ENCODE measurements at regions not wholly inside any gene's neighbourhood (a gene's known extent, or its start where the extent isn't known, plus 50 kb on each side); places are given as distances from the start of the nearest gene placed in this dataset.

DNA sequence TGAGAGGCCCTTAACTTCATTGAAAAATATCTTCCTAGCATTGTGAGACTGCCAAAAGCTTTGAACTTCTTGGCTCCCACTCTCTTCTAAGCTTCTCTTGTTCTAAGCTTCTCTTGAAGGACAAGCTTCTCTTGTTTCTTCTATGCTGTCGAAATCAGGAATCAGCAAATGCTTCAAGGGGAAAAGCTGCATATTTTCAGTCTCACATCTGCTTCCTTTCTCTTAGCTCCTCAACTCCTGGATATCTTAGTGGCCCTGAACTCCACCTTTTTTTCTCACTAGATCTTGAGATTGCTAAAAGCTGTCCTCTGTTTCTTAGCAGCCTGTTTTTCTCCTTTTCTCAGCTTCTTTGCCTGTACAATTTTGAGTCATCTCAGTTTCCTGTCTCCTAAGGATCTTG, 73.0 kb downstream of the NEUROD6 start:
- Histone ChIP-seq H3K4me2 (replicated peaks; ENCODE audit: low read depth, low read length, poor library complexity, severe bottlenecking) (no peak overlapping the region), H3K4me1 (ENCODE audit: control insufficient read depth in 2 of 2, insufficient read depth in 2 of 2, low read length in 2 of 2) (no peaks in the 10 kb centered on the region), H3K4me3 (ENCODE audit: control extremely low read depth in 1 of 5, extremely low read depth in 1 of 5, insufficient read depth in 1 of 5, low read depth in 2 of 5, low read length in 4 of 5) (no peak overlapping the region), H2AFZ (ENCODE audit: insufficient read depth, low read depth, low read length, poor library complexity, severe bottlenecking) (no peak overlapping the region), H3K36me3 (replicated peaks in 1 of 2; ENCODE audit: control extremely low read depth in 1 of 2, control insufficient read depth in 1 of 2, extremely low read depth in 1 of 2, insufficient read depth in 2 of 2, low read length in 1 of 2) (no peaks in the 10 kb centered on the region), H3K9me3 (ENCODE audit: control extremely low read depth in 1 of 3, control insufficient read depth in 2 of 3, insufficient read depth in 1 of 3, low read length in 2 of 3) (no peaks in the 10 kb centered on the region), H3K27me3 (replicated peaks in 1 of 4; ENCODE audit: control extremely low read depth in 1 of 4, control insufficient read depth in 3 of 4, insufficient read depth in 4 of 4, low read length in 3 of 4) (no peaks in the 10 kb centered on the region), H3K9ac (ENCODE audit: low read length) (no peak overlapping the region), H3K79me2 (ENCODE audit: control insufficient read depth, insufficient read depth, low read length) (no peaks in the 10 kb centered on the region), H4K20me1 (ENCODE audit: control insufficient read depth, insufficient read depth, low read length, poor library complexity, severe bottlenecking) (no peaks in the 10 kb centered on the region), H3K27ac (ENCODE audit: low read length in 2 of 2) (no peak overlapping the region)
- no peaks in the 10 kb centered on the region for H3K9me3 Mint-ChIP-seq (ENCODE audit: insufficient read depth)
- H3K4me1 Mint-ChIP-seq, result no peaks in the 10 kb centered on the region
- DNase-seq (no peak), ATAC-seq (ENCODE audit: low read depth) (no peak)
- H3K27me3 Mint-ChIP-seq, result peaks cover 2% of the 10 kb centered on the region
- intact Hi-C loops (cut with micrococcal nuclease), result no loop called here
- WGBS (ENCODE audit: insufficient coverage), result 67% methylated on average over 1 of the region's 1 CpG
- no peak overlapping the region for H3K27ac Mint-ChIP-seq
- POLR2A ChIA-PET, result no interaction called here
- TF ChIP-seq, protein P1, sequence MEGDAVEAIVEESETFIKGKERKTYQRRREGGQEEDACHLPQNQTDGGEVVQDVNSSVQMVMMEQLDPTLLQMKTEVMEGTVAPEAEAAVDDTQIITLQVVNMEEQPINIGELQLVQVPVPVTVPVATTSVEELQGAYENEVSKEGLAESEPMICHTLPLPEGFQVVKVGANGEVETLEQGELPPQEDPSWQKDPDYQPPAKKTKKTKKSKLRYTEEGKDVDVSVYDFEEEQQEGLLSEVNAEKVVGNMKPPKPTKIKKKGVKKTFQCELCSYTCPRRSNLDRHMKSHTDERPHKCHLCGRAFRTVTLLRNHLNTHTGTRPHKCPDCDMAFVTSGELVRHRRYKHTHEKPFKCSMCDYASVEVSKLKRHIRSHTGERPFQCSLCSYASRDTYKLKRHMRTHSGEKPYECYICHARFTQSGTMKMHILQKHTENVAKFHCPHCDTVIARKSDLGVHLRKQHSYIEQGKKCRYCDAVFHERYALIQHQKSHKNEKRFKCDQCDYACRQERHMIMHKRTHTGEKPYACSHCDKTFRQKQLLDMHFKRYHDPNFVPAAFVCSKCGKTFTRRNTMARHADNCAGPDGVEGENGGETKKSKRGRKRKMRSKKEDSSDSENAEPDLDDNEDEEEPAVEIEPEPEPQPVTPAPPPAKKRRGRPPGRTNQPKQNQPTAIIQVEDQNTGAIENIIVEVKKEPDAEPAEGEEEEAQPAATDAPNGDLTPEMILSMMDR (IDR thresholded peaks at IDR 0.05), result no peak
- no peak for TF ChIP-seq EZH2 (IDR thresholded peaks at IDR 0.05; ENCODE audit: borderline replicate concordance, insufficient read depth, low read depth, low read length, poor library complexity, severe bottlenecking)
- CTCF ChIA-PET, result no interaction called here
- no peak overlapping the region for H3K4me3 Mint-ChIP-seq

DNA sequence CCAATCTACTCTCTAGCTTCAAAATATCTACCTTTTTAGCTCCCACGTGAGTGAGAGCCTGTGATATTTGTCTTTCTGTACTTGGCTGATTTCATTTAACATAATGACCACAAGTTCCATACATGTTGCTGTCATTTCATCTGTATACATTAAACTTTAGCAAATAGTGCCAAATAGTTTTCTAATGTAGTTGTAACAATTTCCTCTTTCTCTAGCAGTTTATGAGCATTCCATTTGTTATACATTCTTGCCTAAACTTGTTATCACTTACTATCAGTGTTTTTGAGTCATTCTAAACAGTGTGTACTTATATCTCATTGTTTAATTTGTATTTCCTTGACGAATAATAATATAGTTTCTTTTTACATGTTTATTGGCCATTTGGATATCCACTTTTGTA, 77.2 kb downstream of the NEUROD6 start:
- Histone ChIP-seq H3K27me3 (replicated peaks in 1 of 4; ENCODE audit: control extremely low read depth in 1 of 4, control insufficient read depth in 3 of 4, insufficient read depth in 4 of 4, low read length in 3 of 4) (no peaks in the 10 kb centered on the region), H3K4me2 (replicated peaks; ENCODE audit: low read depth, low read length, poor library complexity, severe bottlenecking) (no peak overlapping the region), H3K36me3 (replicated peaks in 1 of 2; ENCODE audit: control extremely low read depth in 1 of 2, control insufficient read depth in 1 of 2, extremely low read depth in 1 of 2, insufficient read depth in 2 of 2, low read length in 1 of 2) (no peaks in the 10 kb centered on the region), H3K79me2 (ENCODE audit: control insufficient read depth, insufficient read depth, low read length) (no peaks in the 10 kb centered on the region), H3K4me3 (ENCODE audit: control extremely low read depth in 1 of 5, extremely low read depth in 1 of 5, insufficient read depth in 1 of 5, low read depth in 2 of 5, low read length in 4 of 5) (no peak overlapping the region), H2AFZ (ENCODE audit: insufficient read depth, low read depth, low read length, poor library complexity, severe bottlenecking) (no peak overlapping the region), H3K27ac (ENCODE audit: low read length in 2 of 2) (no peak overlapping the region), H3K4me1 (ENCODE audit: control insufficient read depth in 2 of 2, insufficient read depth in 2 of 2, low read length in 2 of 2) (no peaks in the 10 kb centered on the region), H3K9ac (ENCODE audit: low read length) (no peak overlapping the region), H4K20me1 (ENCODE audit: control insufficient read depth, insufficient read depth, low read length, poor library complexity, severe bottlenecking) (no peaks in the 10 kb centered on the region), H3K9me3 (ENCODE audit: control extremely low read depth in 1 of 3, control insufficient read depth in 2 of 3, insufficient read depth in 1 of 3, low read length in 2 of 3) (no peaks in the 10 kb centered on the region)
- CTCF ChIA-PET, result no interaction called here
- Mint-ChIP-seq H3K4me3 (no peak overlapping the region), H3K27ac (no peak overlapping the region), H3K9me3 (ENCODE audit: insufficient read depth) (no peaks in the 10 kb centered on the region), H3K4me1 (no peaks in the 10 kb centered on the region), H3K27me3 (peaks cover 4% of the 10 kb centered on the region)
- intact Hi-C loops (cut with micrococcal nuclease), result no loop called here
- no peak for ATAC-seq (ENCODE audit: low read depth)
- WGBS (ENCODE audit: insufficient coverage), result no CpG with 5 or more reads among the region's 2 CpGs
- POLR2A ChIA-PET, result no interaction called here
- no peak for DNase-seq
- no peak for TF ChIP-seq EZH2 (IDR thresholded peaks at IDR 0.05; ENCODE audit: borderline replicate concordance, insufficient read depth, low read depth, low read length, poor library complexity, severe bottlenecking)
- TF ChIP-seq, protein P1 (IDR thresholded peaks at IDR 0.05), result no peak

Data from B cell (primary cell).